Stimulated activated CD4-positive, alpha-beta T cell treated with anti-CD3 and anti-CD28 coated beads, Interleukin-2, amount 100 ng/mL, for 4 hours (primary cell): ENCODE measurements at regions not wholly inside any gene's neighbourhood (a gene's known extent, or its start where the extent isn't known, plus 50 kb on each side); places are given as distances from the start of the nearest gene placed in this dataset.

Source experiments
- DNase-seq: peaks from one replicate; pipeline ENCODE4 v3.0.0-alpha.2; 2020; ENCODE audit warnings: low read depth

- DNase-seq, result no peak
Measured at GRCh38 chr4:23245203-23245832, 552.6 kb downstream of the GBA3 start.

- DNase-seq, result no peak
Measured at GRCh38 chr4:23242962-23243361, 550.2 kb downstream of the GBA3 start.

- no peak for DNase-seq
Measured at GRCh38 chr4:23241408-23241807, 548.7 kb downstream of the GBA3 start.

DNA sequence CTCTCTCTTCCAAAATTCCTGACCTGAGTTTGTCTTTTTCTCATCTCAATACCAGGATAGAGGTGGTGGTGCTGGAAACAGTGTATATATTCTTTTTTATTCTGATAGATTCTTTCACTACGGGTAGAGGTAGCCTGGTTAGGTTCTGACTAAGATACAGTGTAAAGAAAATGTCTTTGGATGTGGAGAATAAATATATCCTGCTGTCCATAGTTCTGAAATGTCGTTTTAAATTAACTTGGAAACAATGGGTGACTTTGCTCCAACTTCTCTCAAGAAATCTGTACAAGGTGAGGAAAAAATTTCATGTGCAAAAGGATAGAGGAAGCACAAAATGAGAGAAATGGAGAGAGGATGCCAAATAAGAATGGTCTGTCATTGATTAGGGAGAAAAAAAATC is 546.1 kb downstream of the GBA3 start:
- DNase-seq, result no peak

GRCh38 chr4:23237771-23238170 is 545.0 kb downstream of the GBA3 start:
- no peak for DNase-seq

DNA sequence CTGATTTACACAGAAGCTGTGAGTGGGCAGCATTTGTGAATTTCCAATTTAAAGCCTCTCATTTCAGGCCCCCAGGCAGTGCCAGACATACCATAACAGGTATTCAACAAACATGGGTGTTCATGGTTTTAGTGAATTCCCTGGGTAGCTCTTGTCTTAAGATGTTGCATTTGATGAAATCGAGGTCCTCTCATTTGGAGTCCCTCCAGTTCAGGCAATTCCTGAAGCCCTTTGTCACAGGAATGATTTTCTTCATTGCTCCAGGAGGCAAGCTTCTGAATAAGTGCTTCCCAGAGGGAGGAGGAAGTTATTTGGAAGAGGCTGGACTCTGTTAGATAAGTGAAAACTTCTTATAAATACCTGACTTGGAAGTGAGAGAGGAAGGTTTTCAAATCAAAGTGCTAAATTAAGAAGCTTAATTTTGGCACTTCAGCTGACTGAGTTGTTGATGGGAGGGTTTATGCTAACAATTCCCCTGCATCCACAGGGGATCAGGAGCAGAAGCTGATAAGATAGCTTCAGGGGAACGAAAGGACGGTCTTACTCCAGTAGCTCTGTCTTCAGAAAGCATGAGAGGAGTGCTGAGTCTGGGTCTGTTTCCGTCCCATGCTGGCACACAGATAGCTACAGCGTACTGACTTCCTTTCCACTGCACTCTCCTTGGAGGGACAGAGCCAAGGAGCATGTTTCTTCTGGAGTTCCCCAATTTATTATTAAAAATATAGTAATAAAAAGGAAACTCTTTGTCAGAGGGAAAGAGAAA is 543.1 kb downstream of the GBA3 start:
- DNase-seq, result no peak

DNA sequence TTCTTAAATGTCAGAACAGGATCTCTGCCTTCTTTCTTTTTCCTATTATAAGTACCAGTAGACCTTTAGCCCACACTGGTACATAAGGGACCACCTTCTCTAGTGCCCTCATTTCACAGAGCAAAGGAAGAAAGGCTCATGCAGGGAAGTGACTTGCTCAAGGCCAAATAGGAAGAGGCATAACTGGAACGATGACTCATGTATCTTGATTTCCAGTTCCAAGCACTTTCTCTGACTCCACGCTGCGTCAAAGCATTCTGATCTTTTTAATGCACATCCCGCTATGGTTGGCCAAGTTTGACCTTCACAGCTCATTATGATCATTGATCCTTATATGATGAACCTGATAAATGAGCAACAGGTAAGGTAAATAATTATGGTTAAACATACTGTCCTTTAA is 542.0 kb downstream of the GBA3 start:
- no peak for DNase-seq

GRCh38 chr4:23234018-23234417 is 541.3 kb downstream of the GBA3 start:
- no peak for DNase-seq

DNA sequence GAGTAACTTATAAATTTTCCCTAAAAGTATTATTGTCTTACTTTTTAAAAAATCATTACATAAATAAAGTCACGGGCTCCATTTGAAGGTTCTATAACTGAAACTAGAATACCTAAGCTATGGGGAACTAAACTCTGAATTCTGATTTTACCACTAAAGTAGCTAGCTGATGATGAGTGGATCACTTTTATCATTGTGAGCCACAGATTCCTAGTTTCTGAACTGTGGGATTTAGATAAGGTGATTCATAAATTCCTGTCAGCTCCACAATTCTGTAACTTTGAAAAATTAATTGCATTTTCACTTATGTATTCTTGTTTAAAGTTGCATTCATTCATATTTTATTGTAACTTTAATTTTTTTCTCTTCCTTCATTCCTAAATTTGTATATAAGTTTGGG is 540.9 kb downstream of the GBA3 start:
- no peak for DNase-seq

DNA sequence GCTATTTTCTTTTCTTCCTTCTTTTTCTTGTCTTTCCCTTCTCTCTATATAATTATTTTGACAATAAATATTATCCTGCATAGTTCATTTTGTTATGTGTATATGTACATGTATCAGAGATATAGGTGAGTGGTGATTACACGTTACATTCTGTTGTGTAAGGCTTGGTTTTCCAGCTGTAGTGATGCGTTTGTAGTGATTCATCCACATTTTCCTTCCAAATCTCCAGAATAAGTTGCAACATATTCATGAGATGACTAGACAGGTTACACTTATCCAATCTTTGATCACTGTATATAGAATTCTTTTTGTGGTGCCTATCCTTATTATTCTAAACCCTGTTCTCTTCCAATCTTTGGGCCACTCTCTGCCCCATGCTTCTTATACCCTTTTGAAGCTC is 540.2 kb downstream of the GBA3 start:
- no peak for DNase-seq

- no peak for DNase-seq
Measured at GRCh38 chr4:23225564-23225963, 532.8 kb downstream of the GBA3 start.

- DNase-seq, result no peak
Measured at GRCh38 chr4:23224684-23225420, 532.1 kb downstream of the GBA3 start.

DNA sequence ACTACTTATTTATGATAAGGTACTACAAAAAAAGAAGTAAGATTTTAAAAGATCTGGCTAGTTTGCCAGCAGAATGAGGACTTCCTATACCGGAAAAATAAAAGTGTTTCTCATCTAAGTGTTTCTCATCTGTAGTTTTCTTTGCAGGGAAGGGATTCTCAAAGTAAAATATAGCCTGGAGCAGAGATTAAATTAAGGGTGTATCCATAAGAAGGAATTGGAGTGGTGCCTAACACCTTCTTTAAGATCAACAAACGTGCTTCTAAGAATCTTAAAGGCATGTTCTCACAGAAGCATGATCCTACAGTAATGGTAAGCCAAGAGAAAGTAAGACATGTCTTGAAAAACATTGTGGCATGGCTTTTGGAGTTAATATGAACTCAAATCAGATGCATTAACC is 528.2 kb downstream of the GBA3 start:
- no peak for DNase-seq

DNA sequence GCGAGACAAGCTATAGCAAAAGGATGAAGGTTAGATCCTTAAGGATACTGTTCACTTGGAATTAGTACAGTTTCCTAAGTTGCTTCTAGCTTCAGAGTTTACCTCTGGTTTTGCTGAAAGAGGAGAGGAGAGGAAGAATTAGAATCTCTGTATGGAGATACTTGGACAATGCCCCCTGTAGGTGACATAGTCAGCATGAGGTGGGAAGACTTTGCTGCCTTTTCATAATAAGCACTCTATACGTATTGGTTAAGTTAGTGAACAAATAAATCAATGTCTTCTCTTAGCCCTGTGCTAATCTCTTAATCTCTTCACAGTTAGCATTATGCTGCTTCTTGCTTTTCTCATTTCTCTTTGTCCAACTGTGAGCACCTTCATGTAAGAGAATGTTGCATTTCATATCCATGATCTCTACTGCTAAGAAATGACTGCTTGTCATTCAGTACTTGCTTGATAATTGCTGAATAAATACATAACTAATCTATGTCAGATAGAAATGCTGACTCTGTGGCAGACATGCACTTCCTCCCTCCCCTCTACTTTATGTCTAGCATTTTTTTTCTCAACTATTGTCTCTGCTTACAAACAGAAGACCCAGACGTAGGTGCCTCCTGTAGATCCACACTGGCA is 527.2 kb downstream of the GBA3 start:
- no peak for DNase-seq

DNA sequence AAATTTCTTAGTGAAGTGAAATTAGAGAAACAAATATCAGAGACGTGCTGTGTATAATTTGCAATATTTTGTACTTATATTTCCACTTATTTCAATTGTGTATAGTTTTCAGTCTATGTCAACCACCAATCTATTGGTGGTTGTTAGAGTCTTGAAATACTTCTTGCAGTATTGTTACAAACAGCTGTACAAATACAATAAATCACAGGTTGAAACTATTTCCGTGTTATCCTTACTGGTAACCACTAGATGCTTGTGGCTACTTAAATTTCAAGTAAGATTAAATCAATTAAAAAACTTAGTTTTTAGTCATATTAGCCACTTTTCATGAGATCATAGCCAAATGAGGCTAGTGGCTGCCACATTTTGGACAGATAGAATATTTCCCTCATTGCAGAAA is 520.5 kb downstream of the GBA3 start:
- DNase-seq, result no peak

DNA sequence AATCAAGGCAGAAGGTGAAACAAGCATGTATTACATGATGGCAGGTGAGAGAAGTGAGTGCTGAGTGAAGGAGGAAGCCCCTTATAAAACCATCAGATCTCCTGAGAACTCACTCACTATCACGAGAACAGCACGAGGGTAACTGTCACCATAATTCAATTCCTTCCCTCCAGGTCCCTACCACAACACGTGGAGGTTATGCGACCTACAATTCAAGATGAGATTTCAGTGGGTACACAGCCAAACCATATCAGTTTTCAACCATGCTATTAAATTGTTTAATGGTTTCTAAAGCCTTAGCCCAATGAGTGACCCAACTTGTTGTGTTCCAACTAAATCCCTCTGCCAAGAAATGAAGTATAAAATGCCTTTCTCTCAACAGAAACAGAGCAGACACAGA is 519.8 kb downstream of the GBA3 start:
- DNase-seq, result no peak

DNA sequence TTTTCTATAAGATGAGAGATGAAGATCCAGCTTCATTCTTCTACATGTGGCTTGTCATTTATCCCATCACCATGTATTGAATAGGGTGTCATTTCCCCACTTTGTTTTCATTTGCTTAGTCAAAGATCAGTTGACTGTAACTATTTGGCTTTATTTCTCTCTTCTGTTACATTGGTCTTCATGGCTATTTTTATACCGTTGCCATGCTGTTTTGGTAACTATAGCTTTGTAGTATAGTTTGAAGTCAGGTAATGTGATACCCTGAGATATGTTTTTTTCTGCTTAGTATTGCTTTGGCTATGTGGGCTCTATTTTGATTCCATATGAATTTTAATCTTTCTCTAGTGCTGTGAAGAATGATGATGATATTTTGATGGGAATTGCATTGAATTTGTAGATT is 514.3 kb downstream of the GBA3 start:
- no peak for DNase-seq

DNA sequence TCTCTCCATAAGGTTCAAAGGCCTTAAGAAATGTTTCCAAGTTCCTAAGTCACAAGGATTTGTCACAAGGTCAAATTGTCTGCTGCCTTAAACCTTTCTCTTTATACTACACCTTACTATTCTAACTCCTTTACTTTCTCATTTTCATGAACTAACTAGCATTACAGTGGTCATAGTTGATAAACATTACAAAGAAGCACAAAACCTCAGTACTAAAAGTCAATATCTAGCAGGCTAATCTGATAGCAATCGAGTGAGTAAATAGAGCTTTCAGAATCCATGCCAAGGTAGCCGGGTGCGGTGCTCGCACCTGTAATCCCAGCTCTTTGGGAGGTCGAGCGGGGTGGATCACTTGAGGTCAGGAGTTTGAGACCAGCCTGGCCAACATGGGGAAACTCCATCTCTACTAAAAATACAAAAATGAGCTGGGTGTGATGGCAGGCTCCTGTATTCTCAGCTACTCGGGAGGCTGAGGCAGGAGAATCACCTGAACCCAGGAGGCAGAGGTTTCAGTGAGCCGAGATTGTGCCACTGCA is 510.0 kb downstream of the GBA3 start:
- DNase-seq, result no peak

GRCh38 chr4:23194751-23195150 is 502.0 kb downstream of the GBA3 start:
- DNase-seq, result no peak

- no peak for DNase-seq
Measured at GRCh38 chr4:23174179-23174578, 481.4 kb downstream of the GBA3 start.

DNA sequence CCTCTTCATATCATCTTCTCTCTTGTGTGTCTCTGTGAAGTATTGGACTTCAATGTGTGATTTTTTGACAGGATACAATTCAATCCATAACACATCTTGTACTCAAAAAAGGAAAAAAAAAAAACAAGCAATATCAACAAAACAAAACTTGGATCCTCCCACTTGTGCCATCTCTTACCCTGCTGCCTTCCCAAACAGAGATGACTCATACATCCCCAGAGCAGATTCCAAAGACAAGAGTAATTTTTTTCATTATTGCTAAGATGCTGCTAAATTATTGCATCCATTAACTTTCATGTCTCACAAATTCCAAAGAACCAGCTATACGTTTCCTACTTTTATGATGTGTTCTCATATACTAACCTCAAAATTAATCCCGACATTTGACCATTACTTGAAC is 479.2 kb downstream of the GBA3 start:
- no peak for DNase-seq

DNA sequence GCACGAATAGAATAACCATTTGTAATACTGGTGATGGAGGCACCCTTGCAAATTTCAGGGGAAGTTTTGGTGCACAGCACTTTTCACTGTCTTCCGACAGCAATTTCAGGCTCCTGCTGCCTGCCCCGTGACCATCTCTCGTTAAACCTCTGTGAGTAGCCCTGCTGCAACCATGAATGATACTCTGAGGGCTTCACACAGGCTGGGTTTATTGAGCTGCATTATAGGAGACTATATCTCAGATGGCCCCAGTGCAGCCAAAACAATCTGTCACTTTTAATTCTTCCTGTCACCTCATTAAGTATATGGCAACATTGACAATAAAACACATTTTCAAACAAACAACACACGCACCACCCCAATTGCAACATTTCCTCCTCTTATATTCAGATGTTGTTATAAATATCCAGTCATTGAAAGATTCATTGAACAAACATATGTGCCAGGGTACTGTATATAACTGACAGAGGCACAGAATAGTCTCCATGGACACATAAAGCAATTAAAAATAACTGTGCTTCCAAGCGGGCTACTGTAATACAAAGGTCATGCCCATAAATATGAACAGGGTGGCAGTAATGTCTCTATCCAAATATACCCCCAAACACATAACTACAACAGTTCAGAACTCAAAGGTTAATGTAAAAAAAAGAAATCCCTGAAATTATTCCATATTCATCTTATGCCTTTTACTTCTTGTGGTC is 477.0 kb downstream of the GBA3 start:
- DNase-seq, result no peak
